IMR-90 (cell line): ENCODE measurements at regions not wholly inside any gene's neighbourhood (a gene's known extent, or its start where the extent isn't known, plus 50 kb on each side); places are given as distances from the start of the nearest gene placed in this dataset.

Experiments used
- ATAC-seq: fragments of 200-7000 bp; cut with Tn5 transposase; 2 replicates; pipeline ENCODE4 v1.9.1; 2020; ENCODE audit warnings: low read depth, mild to moderate bottlenecking, moderate library complexity
- BruUV-seq: library from RNA; stranded (reverse); fragments of 400-500 nt; replicated peaks from 2 replicates; lab custom pipeline; 2021; lab: Mats Ljungman, UMichigan
- CTCF ChIA-PET: fragments of 300-600 bp; formaldehyde crosslinking; extraction: SDS; loops from one replicate; lab custom pipeline; 2021; ENCODE audit warnings: antibody characterized with exemption; lab: Yijun Ruan, JAX
- POLR2A ChIA-PET: fragments of 300-600 bp; sonication (Branson Sonifier 250); formaldehyde crosslinking; loops from one replicate; lab custom pipeline; 2022; ENCODE audit warnings: antibody characterized with exemption; ENCODE audit not compliant: unreplicated experiment; lab: Charles Lee
- DNase-seq: peaks from one replicate; pipeline ENCODE4 v3.0.0; 2013
- H2AFZ ChIP-seq: replicated peaks from 2 replicates; pipeline ENCODE3; 2013; ENCODE audit warnings: low read length, mild to moderate bottlenecking; ENCODE audit not compliant: poor library complexity
- H2AK5ac ChIP-seq: 2 replicates; pipeline ENCODE4 v1.6.1; 2013; ENCODE audit warnings: low read depth, low read length, inconsistent platforms
- H2AK9ac ChIP-seq: replicated peaks from 2 replicates; pipeline ENCODE3; 2013; ENCODE audit warnings: mild to moderate bottlenecking, low read depth, low read length, moderate library complexity; ENCODE audit not compliant: poor library complexity
- H2BK120ac ChIP-seq: 2 replicates; pipeline ENCODE4 v1.6.1; 2013; ENCODE audit warnings: low read depth, low read length, inconsistent platforms
- H2BK15ac ChIP-seq: 3 replicates; pipeline ENCODE4 v1.6.1; 2013; ENCODE audit warnings: low read depth, low read length, inconsistent platforms
- H2BK20ac ChIP-seq: 2 replicates; pipeline ENCODE4 v1.6.1; 2013; ENCODE audit warnings: low read depth, mild to moderate bottlenecking, inconsistent platforms, low read length, moderate library complexity
- H2BK5ac ChIP-seq: 2 replicates; pipeline ENCODE4 v1.6.1; 2013; ENCODE audit warnings: mild to moderate bottlenecking, low read depth, low read length, inconsistent platforms; ENCODE audit not compliant: poor library complexity, severe bottlenecking
- H3K14ac ChIP-seq: replicated peaks from 2 replicates; pipeline ENCODE4 v1.6.1; 2013; ENCODE audit warnings: low read depth, low read length, inconsistent platforms
- H3K18ac ChIP-seq: 2 replicates; pipeline ENCODE4 v1.6.1; 2013; ENCODE audit warnings: low read depth, low read length, control low read depth
- H3K23ac ChIP-seq: 2 replicates; pipeline ENCODE4 v1.6.1; 2013; ENCODE audit warnings: low read depth, low read length, inconsistent platforms
- H3K27ac ChIP-seq: 2 replicates; pipeline ENCODE4 v1.5.1; 2013; ENCODE audit warnings: mild to moderate bottlenecking, control low read depth, low read length; ENCODE audit not compliant: insufficient read depth
- H3K27me3 ChIP-seq: 2 replicates; pipeline ENCODE4 v1.6.1; 2013; ENCODE audit warnings: low read length; ENCODE audit not compliant: control insufficient read depth, insufficient read depth
- H3K36me3 ChIP-seq: 2 replicates; pipeline ENCODE4 v1.6.1; 2013; ENCODE audit warnings: low read length, mixed read lengths; ENCODE audit not compliant: control insufficient read depth, insufficient read depth
- H3K4ac ChIP-seq: 2 replicates; pipeline ENCODE4 v1.6.1; 2013; ENCODE audit warnings: low read depth, low read length, inconsistent platforms
- H3K4me1 ChIP-seq: 2 replicates; pipeline ENCODE4 v1.6.1; 2013; ENCODE audit warnings: low read length, mixed read lengths; ENCODE audit not compliant: control insufficient read depth, insufficient read depth
- H3K4me2 ChIP-seq: 2 replicates; pipeline ENCODE4 v1.6.1; 2013; ENCODE audit warnings: low read depth, mild to moderate bottlenecking, control low read depth, low read length, moderate library complexity
- H3K4me3 ChIP-seq: 2 replicates; pipeline ENCODE4 v1.5.1; 2013; ENCODE audit warnings: low read depth, mild to moderate bottlenecking, control low read depth, low read length, moderate library complexity; ENCODE audit not compliant: insufficient read depth
- H3K56ac ChIP-seq: 2 replicates; pipeline ENCODE4 v1.6.1; 2013; ENCODE audit warnings: low read length, inconsistent platforms; ENCODE audit not compliant: insufficient read depth; ENCODE audit errors: extremely low read depth
- H3K79me1 ChIP-seq, 2 experiments: 2 replicates each; pipeline ENCODE4 v1.6.1; 2013; ENCODE audit warnings: low read length in 2 of 2, inconsistent platforms in 1 of 2, low read depth in 1 of 2
- H3K9ac ChIP-seq: 2 replicates; pipeline ENCODE4 v1.6.1; 2013; ENCODE audit warnings: low read depth, low read length, control low read depth
- H3K9me1 ChIP-seq: 2 replicates; pipeline ENCODE4 v1.6.1; 2013; ENCODE audit warnings: low read length, inconsistent platforms; ENCODE audit not compliant: insufficient read depth
- H3K9me3 ChIP-seq: 2 replicates; pipeline ENCODE4 v1.6.1; 2013; ENCODE audit warnings: low read length; ENCODE audit not compliant: control insufficient read depth, insufficient read depth
- H4K20me1 ChIP-seq: 2 replicates; pipeline ENCODE4 v1.6.1; 2013; ENCODE audit warnings: low read length, inconsistent platforms; ENCODE audit not compliant: insufficient read depth
- H4K5ac ChIP-seq: 2 replicates; pipeline ENCODE4 v1.6.1; 2013; ENCODE audit warnings: mild to moderate bottlenecking, low read depth, low read length, control low read depth
- H4K8ac ChIP-seq, 2 experiments: 2 replicates each; pipeline ENCODE4 v1.6.1; 2013; ENCODE audit warnings: low read depth in 2 of 2, low read length in 2 of 2, control low read depth in 1 of 2, inconsistent platforms in 1 of 2
- H4K91ac ChIP-seq: 2 replicates; pipeline ENCODE4 v1.6.1; 2013; ENCODE audit warnings: low read depth, low read length, inconsistent platforms; ENCODE audit not compliant: insufficient read depth
- MAFK ChIP-seq: IDR thresholded peaks from 2 replicates; pipeline ENCODE4 v1.6.1; 2012; ENCODE audit warnings: low read depth, low read length, improper control_type of control experiment
- WGBS, 2 experiments: methylation state at CpG; one replicate each; pipeline versions ENCODE4 v1.1.5 to v1.1.7; 2013; ENCODE audit warnings: missing lambda C conversion rate in 2 of 2; ENCODE audit not compliant: insufficient read length in 1 of 2; ENCODE audit errors: extremely low coverage in 2 of 2; 5-methylcytosine and 5-hydroxymethylcytosine counted together
- dilution Hi-C: fragments of 300-500 bp; cut with HindIII; formaldehyde crosslinking; loops from one replicate; pipeline ENCODE4 v1.14.3; 2018; ENCODE audit warnings: low sequenced_read_pairs; ENCODE audit not compliant: unreplicated experiment
- in situ Hi-C: fragments of 300-500 bp; cut with MboI; formaldehyde crosslinking; loops from 3 replicates; pipeline ENCODE4 v1.14.3; 2019; ENCODE audit warnings: low sequenced_read_pairs, inconsistent platforms, mixed read lengths
- intact Hi-C: fragments of 100-400 bp; cut with micrococcal nuclease; formaldehyde crosslinking; loops from 2 replicates; pipeline ENCODE4 v1.10.0; 2022

DNA sequence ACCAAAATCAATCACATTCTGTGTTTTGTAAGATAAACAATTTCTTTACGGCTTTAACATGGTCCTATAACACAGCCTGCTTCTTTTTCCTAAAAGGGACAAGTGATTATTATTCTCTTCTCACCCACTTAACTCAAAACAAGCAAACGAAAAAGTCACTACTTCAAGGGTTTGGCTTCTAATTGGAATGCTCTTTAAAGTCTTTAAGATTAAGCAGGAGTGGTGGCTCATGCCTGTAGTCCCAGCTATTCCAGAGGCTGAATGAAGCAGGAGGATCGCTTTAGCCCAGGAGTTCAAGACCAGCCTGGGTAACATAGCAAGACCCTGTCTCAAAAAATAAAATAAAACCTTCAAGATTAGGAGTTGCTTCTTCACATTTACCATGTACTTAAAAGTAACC, 66.6 kb upstream of the CNEP1R1 start:
- in situ Hi-C loops, result no loop called here
- Histone ChIP-seq H4K8ac (no peak overlapping the region), H4K91ac (no peak overlapping the region), H3K27ac (no peak overlapping the region), H3K14ac (no peak overlapping the region), H3K23ac (no peak overlapping the region), H3K4me3 (no peak overlapping the region), H3K36me3 (no peaks in the 10 kb centered on the region), H3K9ac (no peak overlapping the region), H2BK120ac (no peak overlapping the region), H4K20me1 (no peaks in the 10 kb centered on the region), H3K9me1 (no peaks in the 10 kb centered on the region), H3K79me1 (no peaks in the 10 kb centered on the region), H3K56ac (no peak overlapping the region), H2AFZ (no peak overlapping the region), H3K9me3 (no peaks in the 10 kb centered on the region), H3K4ac (no peak overlapping the region), H2BK20ac (no peak overlapping the region), H3K18ac (no peak overlapping the region), H2AK9ac (no peak overlapping the region), H4K5ac (no peak overlapping the region), H2AK5ac (no peak overlapping the region), H3K4me2 (no peak overlapping the region), H2BK5ac (no peak overlapping the region), H3K4me1 (no peaks in the 10 kb centered on the region), H3K27me3 (peaks cover 2% of the 10 kb centered on the region; the same call in 1 of the 2 replicates), H2BK15ac (no peak overlapping the region)
- DNase-seq (no peak), ATAC-seq (no peak)
- ChIA-PET POLR2A (no interaction called here), CTCF (interaction anchor here (0.7 to 1.3 kb wide), 2 partner anchors 14 to 28 kb away, joined by 3 to 4 read pairs; no protein-coding TSS in a partner anchor)
- no CpG with 5 or more reads among the region's 3 CpGs for WGBS, 2 experiments
- intact Hi-C loops, result no loop called here
- no peak for TF ChIP-seq MAFK
- dilution Hi-C loops, result no loop called here
- no TSS peak for BruUV-seq
